ENCODE measurements at regions not wholly inside any gene's neighbourhood (a gene's known extent, or its start where the extent isn't known, plus 50 kb on each side); places are given as distances from the start of the nearest gene placed in this dataset.

DNA sequence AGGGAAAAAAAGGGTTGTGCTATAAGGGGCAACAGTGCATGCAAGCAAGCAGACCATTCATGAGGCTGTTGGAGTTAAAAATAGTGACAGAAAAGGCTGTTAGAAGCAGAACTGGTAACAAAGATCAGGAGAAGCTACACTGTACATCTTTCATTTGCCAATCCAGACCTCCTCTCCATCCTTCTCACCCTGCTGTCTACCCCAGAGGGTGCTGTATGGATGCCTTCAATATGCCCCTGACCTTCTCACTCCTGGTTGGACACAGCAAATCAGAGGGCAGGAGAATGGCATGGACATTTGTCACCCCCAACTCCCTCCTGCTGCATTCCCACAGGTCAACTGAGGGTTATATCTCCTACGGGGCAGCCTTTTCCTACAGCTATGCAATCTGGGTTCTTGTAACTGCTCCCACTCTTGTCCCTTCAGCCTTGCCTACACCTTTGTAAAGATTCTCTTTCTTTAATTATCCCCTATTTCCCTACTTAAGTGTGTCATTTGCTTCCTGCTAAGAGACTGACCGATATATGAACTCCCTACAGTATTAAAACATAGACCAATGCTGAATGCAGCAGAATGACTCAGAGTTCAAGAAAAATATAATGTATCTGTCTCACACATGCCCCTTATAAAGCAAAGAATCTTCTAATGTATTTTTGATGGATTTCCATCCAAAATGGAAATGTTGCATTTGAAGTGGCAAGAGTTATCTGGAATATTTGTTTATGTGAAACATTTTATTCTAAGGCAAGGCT lies 169.2 kb upstream of the NCKAP5 start:
- TF ChIP-seq, protein P1, sequence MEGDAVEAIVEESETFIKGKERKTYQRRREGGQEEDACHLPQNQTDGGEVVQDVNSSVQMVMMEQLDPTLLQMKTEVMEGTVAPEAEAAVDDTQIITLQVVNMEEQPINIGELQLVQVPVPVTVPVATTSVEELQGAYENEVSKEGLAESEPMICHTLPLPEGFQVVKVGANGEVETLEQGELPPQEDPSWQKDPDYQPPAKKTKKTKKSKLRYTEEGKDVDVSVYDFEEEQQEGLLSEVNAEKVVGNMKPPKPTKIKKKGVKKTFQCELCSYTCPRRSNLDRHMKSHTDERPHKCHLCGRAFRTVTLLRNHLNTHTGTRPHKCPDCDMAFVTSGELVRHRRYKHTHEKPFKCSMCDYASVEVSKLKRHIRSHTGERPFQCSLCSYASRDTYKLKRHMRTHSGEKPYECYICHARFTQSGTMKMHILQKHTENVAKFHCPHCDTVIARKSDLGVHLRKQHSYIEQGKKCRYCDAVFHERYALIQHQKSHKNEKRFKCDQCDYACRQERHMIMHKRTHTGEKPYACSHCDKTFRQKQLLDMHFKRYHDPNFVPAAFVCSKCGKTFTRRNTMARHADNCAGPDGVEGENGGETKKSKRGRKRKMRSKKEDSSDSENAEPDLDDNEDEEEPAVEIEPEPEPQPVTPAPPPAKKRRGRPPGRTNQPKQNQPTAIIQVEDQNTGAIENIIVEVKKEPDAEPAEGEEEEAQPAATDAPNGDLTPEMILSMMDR (conservative IDR thresholded peaks at IDR 0.05 in 1 of 2, IDR thresholded peaks at IDR 0.05 in 1 of 2; ENCODE audit: extremely low read depth in 1 of 2, insufficient read depth in 1 of 2, low read depth in 1 of 2, low read length in 2 of 2) = no peak
- no peak for TF ChIP-seq EZH2 (IDR thresholded peaks at IDR 0.05; ENCODE audit: borderline replicate concordance, low read length)

All from mammary epithelial cell (primary cell).